OCI-LY7 (cell line): ENCODE measurements at regions not wholly inside any gene's neighbourhood (a gene's known extent, or its start where the extent isn't known, plus 50 kb on each side); places are given as distances from the start of the nearest gene placed in this dataset.

Experiments used
- BruUV-seq: library from RNA; stranded (reverse); fragments of 400-500 nt; replicated peaks from 2 replicates; lab custom pipeline; 2021; lab: Mats Ljungman, UMichigan
- CTCF ChIA-PET: fragments of 300-600 bp; sonication (Branson Sonifier 250); formaldehyde crosslinking; loops from one replicate; lab custom pipeline; 2022; ENCODE audit warnings: antibody characterized with exemption; ENCODE audit not compliant: unreplicated experiment; lab: Charles Lee
- POLR2A ChIA-PET: fragments of 300-600 bp; sonication (Branson Sonifier 250); formaldehyde crosslinking; loops from one replicate; lab custom pipeline; 2022; ENCODE audit warnings: antibody characterized with exemption; lab: Charles Lee
- DNase-seq: peaks from one replicate; pipeline ENCODE4 v3.0.0-alpha.2; 2015; ENCODE audit warnings: low spot score
- H2AFZ ChIP-seq: fragments of 200-600 bp; sonication (generic), shearing (Covaris generic); 2 replicates; pipeline ENCODE4 v1.6.1; 2014; ENCODE audit warnings: mild to moderate bottlenecking, antibody characterized with exemption, low read length, moderate library complexity
- H3K27ac ChIP-seq: fragments of 200-600 bp; sonication (generic); 2 replicates; pipeline ENCODE4 v1.5.1; 2014; ENCODE audit warnings: mixed run types, low read depth, mild to moderate bottlenecking, moderate library complexity, low read length, inconsistent platforms; ENCODE audit not compliant: poor library complexity, severe bottlenecking
- H3K36me3 ChIP-seq: fragments of 200-600 bp; sonication (generic); 2 replicates; pipeline ENCODE4 v1.6.1; 2014; ENCODE audit warnings: mild to moderate bottlenecking, antibody characterized with exemption, low read length, moderate library complexity, mixed read lengths; ENCODE audit not compliant: insufficient read depth
- H3K4me1 ChIP-seq: fragments of 200-600 bp; sonication (generic); 2 replicates; pipeline ENCODE4 v1.5.1; 2014; ENCODE audit warnings: mild to moderate bottlenecking, low read length; ENCODE audit not compliant: insufficient read depth, poor library complexity, severe bottlenecking
- H3K4me2 ChIP-seq: fragments of 200-600 bp; sonication (generic); 2 replicates; pipeline ENCODE4 v1.6.1; 2014; ENCODE audit warnings: mild to moderate bottlenecking, low read length
- H3K4me3 ChIP-seq: fragments of 200-600 bp; sonication (generic); 2 replicates; pipeline ENCODE4 v1.5.1; 2014; ENCODE audit warnings: mild to moderate bottlenecking, low read depth, low read length; ENCODE audit not compliant: poor library complexity, severe bottlenecking
- H3K79me2 ChIP-seq: fragments of 200-600 bp; sonication (generic); 2 replicates; pipeline ENCODE4 v1.6.1; 2016; ENCODE audit warnings: low read depth, mild to moderate bottlenecking, low read length, moderate library complexity, mixed read lengths; ENCODE audit not compliant: insufficient read depth
- H3K9me2 ChIP-seq: fragments of 200-600 bp; sonication (generic); 2 replicates; pipeline ENCODE4 v1.6.1; 2016; ENCODE audit warnings: mild to moderate bottlenecking, low read length, mixed read lengths; ENCODE audit not compliant: insufficient read depth
- H3K9me3 ChIP-seq: fragments of 200-600 bp; sonication (generic); 2 replicates; pipeline ENCODE4 v1.6.1; 2014; ENCODE audit warnings: mild to moderate bottlenecking, mixed run types, low read length, mixed read lengths
- H4K20me1 ChIP-seq: fragments of 200-600 bp; sonication (generic); 2 replicates; pipeline ENCODE4 v1.6.1; 2014; ENCODE audit warnings: mild to moderate bottlenecking, antibody characterized with exemption, low read length, moderate library complexity, mixed read lengths; ENCODE audit not compliant: insufficient read depth
- EZH2phosphoT487 ChIP-seq: fragments of 200-600 bp; sonication (generic); IDR thresholded peaks from 2 replicates; pipeline ENCODE4 v1.6.1; 2018; ENCODE audit warnings: low read depth, borderline replicate concordance, mild to moderate bottlenecking, mixed run types, antibody characterized with exemption, low read length, moderate library complexity, mixed read lengths
- intact Hi-C: fragments of 100-400 bp; cut with micrococcal nuclease; formaldehyde crosslinking; loops from one replicate; pipeline ENCODE4 v1.10.0; 2022; ENCODE audit not compliant: unreplicated experiment
- TF ChIP-seq, protein P1 (sequence below): fragments of 200-600 bp; sonication (generic); conservative IDR thresholded peaks from 2 replicates; pipeline ENCODE4 v1.5.1; 2014; ENCODE audit warnings: mild to moderate bottlenecking, antibody characterized with exemption, low read length, moderate library complexity, mixed read lengths

- ChIA-PET CTCF (no interaction called here), POLR2A (interaction anchor here (0.9 to 2.2 kb wide), 3 partner anchors 11 to 20 kb away, joined by 3 to 8 read pairs (median 5); no protein-coding TSS in a partner anchor)
- no peak overlapping the region for H2AFZ ChIP-seq
Observed at GRCh38 chr9:109986521-109986991, 206.6 kb downstream of the PALM2AKAP2 start.

DNA sequence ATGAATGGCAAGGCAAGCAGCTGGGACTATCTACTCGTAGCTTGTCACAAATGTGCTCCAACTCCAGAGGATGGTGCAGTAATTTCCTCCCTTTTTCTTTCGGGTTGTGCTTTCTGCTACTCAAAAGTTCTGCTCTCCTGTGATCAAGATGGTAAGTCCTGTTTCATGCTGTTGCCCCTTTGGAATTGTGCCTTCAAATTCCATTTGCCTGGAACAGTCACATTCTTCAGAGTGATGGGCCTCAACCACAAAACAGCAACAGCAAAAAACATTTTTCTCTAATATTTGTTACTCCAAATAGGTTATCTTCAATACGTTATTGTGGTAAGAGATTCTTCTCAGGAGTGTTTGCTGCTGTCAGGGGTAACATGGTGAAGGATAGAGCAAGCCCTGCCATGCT is 209.3 kb downstream of the PALM2AKAP2 start:
- no peak for TF ChIP-seq EZH2phosphoT487
- TF ChIP-seq, protein P1, sequence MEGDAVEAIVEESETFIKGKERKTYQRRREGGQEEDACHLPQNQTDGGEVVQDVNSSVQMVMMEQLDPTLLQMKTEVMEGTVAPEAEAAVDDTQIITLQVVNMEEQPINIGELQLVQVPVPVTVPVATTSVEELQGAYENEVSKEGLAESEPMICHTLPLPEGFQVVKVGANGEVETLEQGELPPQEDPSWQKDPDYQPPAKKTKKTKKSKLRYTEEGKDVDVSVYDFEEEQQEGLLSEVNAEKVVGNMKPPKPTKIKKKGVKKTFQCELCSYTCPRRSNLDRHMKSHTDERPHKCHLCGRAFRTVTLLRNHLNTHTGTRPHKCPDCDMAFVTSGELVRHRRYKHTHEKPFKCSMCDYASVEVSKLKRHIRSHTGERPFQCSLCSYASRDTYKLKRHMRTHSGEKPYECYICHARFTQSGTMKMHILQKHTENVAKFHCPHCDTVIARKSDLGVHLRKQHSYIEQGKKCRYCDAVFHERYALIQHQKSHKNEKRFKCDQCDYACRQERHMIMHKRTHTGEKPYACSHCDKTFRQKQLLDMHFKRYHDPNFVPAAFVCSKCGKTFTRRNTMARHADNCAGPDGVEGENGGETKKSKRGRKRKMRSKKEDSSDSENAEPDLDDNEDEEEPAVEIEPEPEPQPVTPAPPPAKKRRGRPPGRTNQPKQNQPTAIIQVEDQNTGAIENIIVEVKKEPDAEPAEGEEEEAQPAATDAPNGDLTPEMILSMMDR = no peak
- no TSS peak for BruUV-seq
- Histone ChIP-seq H3K9me2 (no peaks in the 10 kb centered on the region), H3K9me3 (peaks cover 24% of the 10 kb centered on the region; the same call in 1 of the 2 replicates), H3K79me2 (no peaks in the 10 kb centered on the region), H3K4me3 (no peak overlapping the region), H3K27ac (no peak overlapping the region), H3K4me1 (peaks cover 10% of the 10 kb centered on the region), H4K20me1 (no peaks in the 10 kb centered on the region), H3K36me3 (no peaks in the 10 kb centered on the region; the same call in 1 of the 2 replicates), H3K4me2 (no peak overlapping the region), H2AFZ (no peak overlapping the region)
- no peak for DNase-seq
- intact Hi-C loops = no loop called here
- CTCF ChIA-PET = no interaction called here
- POLR2A ChIA-PET = interaction anchor here (0.6 to 1.1 kb wide), 2 partner anchors 15 to 22 kb away, joined by 3 to 4 read pairs; no protein-coding TSS in a partner anchor

More at GRCh38 chr9:109986521-109986991, 206.6 kb downstream of the PALM2AKAP2 start:
- peaks cover 24% of the 10 kb centered on the region; the same call in 1 of the 2 replicates for H3K9me3 ChIP-seq
- no peak for TF ChIP-seq EZH2phosphoT487
- TF ChIP-seq, protein P1 = no peak
- no peaks in the 10 kb centered on the region for H3K4me1 ChIP-seq
- no peaks in the 10 kb centered on the region for H3K79me2 ChIP-seq
- DNase-seq = no peak
- no TSS peak for BruUV-seq
- intact Hi-C loops = no loop called here
- no peaks in the 10 kb centered on the region for H3K9me2 ChIP-seq
- H3K4me2 ChIP-seq = no peak overlapping the region
- no peak overlapping the region for H3K27ac ChIP-seq
- no peaks in the 10 kb centered on the region; the same call in 1 of the 2 replicates for H3K36me3 ChIP-seq
- no peaks in the 10 kb centered on the region for H4K20me1 ChIP-seq
- H3K4me3 ChIP-seq = no peak overlapping the region

- Histone ChIP-seq H3K36me3 (no peaks in the 10 kb centered on the region; the same call in 1 of the 2 replicates), H3K27ac (no peak overlapping the region), H3K4me2 (no peak overlapping the region), H3K4me3 (no peak overlapping the region), H3K79me2 (no peaks in the 10 kb centered on the region), H2AFZ (no peak overlapping the region), H4K20me1 (no peaks in the 10 kb centered on the region), H3K9me3 (peaks cover 36% of the 10 kb centered on the region; the same call in 1 of the 2 replicates), H3K4me1 (peaks cover 10% of the 10 kb centered on the region), H3K9me2 (no peaks in the 10 kb centered on the region)
- BruUV-seq = no TSS peak
- no peak for DNase-seq
- TF ChIP-seq, protein P1 = no peak
- no peak for TF ChIP-seq EZH2phosphoT487
- ChIA-PET CTCF (no interaction called here), POLR2A (interaction anchor here (1.7 kb wide), 2 partner anchors 20 to 83 kb away, joined by 5 to 6 read pairs; no protein-coding TSS in a partner anchor)
- intact Hi-C loops = no loop called here
Observed at GRCh38 chr9:109990541-109990940, 210.5 kb downstream of the PALM2AKAP2 start.
